SHP77 treated with DMSO at 0.1 percent for 48 hours (cell line): ENCODE measurements at regions not wholly inside any gene's neighbourhood (a gene's known extent, or its start where the extent isn't known, plus 50 kb on each side); places are given as distances from the start of the nearest gene placed in this dataset.
"Not testable (repeated sequence)": the region's sequence is repeated elsewhere in the genome, so short reads cannot be mapped to it uniquely, and the experiment has no call there.

Source experiments
- DNase-seq: peaks from one replicate; lab custom pipeline; 2025; lab: John Stamatoyannopoulos, UW

DNA sequence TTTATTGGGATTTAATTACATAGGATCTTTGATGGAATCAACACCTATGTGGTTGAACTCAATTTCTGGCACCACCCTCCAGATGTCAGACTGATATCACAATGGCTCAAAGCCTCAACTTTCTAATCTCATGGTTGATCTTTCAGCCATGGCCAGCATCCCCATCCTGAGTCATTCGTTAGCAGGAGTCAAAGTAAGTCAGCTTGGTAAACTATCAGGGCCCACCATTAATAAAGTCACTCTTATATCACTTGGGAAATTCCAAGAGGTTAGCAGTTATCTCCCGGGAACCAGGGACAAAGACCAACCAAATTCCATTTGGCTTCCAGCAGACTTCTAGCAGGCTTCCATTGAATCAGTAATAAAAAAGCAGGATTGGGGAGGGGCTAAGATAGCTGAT is 50.7 kb upstream of the TNFSF4 start:
- DNase-seq = no peak

DNA sequence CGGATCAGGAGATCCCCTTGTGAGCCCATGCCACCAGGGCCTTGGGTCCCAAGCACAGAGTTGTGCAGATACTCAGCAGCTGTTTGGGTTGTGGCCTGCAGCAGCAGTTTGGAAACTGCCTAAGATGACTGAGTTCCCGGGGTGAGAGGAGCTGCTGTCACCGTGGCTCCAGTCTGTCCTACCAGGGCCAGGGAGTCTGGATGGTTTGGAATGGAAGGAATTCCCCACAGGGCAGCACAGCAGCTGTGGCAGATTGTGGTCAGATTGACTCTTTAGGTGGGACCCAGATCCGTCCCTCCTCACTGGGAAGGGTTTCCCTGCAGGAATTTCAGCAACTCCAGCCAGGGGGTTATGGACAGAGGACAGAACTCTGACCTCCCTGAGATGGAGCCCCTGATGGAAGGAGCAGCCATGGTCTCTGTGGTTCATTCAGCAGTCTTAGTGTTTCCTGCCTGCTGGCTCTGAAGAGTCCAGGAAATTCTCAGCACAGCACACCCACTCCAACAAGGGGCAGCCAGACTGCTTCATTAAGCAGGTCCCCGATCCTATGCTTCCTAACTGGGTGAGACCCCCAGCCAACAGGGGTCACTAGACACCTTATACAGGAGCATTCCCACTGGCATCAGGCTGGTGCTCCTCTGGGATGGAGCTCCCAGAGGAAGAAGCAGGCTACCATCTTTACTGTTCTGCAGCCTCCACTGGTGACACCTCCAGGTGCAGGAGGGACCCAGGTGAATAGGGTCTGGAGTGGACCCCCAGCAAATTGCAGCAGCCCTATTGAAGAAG is 51.5 kb upstream of the TNFSF4 start:
- no peak for DNase-seq

DNA sequence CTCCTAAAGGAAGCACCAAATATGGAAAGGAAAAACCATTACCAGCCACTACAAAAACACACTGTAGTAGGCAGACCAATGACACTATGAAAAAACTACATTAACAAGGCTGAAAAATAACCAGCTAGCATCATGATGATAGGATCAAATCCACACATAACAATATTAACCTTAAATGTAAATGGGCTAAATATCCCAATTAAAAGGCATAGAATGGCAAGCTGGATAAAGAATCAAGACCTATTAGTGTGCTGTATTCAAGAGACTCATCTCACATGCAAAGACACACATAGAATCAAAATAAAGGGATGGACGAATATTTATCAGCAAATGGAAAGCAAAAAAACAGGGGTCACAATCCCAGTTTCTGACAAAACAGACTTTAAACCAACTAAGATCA is 53.2 kb upstream of the TNFSF4 start:
- not testable (repeated sequence) for DNase-seq

DNA sequence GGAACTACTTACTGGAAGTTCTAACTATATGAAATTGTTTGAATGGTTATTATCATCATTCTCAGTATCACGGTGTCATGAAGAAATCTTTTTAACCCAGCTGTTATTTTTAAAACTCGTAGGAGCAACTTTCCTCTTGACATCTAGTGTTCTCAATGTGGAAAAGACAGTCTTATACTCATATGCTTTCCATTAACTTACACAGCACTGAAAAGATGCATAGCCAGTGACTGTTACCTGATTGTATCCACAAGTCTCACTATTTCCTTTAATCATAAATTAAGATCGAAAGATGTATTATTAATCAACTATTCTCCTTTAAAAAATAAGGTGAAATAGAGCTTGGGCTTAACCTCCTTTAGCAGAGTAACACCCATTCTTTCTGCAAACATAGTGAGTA is 59.7 kb upstream of the TNFSF4 start:
- no peak for DNase-seq

DNA sequence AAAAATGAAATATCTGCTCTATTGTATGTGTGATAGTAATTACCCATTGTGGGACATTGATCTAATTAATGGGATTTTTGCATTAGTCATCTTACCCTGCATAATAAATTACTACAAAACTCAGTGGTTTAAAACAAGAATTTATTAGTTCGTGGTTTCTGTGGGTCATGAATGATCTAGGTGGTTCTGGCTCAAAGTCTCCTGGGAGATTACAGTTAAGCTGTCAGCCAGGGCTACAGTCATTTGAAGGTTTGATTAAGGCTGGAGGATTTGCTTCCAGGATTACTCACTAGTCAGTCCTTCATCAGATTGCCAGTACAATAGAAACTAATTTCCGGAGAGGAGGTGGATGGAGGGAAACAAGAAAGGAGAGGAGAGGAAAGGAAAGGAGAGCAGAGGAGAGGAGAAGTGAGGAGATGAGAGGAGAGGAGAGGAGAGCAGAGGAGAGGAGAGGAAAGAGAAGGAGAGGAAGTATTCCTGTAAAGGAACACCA is 60.4 kb upstream of the TNFSF4 start:
- no peak for DNase-seq

DNA sequence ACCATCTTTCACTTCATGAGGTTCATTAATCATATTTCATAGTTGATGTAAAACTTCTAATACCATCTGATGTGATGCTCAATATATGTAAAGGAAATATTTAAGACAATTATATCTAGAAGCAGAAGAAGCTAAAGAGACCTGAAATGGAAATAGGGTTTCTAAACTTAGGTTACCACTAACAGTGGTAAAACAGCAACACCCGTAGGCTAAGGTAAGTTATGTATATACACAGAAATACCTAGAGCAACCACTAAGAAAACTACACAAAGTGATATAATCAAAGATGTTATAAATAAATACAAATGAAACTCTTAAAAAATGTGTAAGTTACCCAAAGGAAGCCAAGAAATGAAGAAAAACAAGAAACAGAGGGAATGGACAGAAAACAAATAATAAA is 61.1 kb upstream of the TNFSF4 start:
- DNase-seq = no peak

DNA sequence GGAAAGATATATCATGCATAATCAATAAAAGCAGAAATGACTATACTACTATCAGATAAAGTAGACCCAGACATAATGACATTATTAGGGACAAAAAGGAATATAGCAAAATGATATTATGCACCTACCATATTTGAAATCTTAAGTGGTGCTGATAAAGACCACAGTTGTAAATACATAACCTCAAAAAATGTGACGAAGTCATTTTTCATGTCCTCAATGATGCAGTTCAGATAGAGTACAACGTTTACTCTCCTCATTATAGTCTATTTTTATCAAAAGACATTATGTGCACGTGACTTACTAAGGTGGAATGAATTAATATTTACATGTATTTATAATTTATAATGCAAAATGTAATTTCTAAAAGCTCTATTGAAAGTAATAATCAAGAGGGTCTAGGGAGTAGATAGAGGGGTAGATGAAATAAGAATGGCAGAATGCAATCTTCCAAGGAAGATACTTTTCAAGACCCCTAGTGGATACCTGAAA is 61.7 kb upstream of the TNFSF4 start:
- no peak for DNase-seq

DNA sequence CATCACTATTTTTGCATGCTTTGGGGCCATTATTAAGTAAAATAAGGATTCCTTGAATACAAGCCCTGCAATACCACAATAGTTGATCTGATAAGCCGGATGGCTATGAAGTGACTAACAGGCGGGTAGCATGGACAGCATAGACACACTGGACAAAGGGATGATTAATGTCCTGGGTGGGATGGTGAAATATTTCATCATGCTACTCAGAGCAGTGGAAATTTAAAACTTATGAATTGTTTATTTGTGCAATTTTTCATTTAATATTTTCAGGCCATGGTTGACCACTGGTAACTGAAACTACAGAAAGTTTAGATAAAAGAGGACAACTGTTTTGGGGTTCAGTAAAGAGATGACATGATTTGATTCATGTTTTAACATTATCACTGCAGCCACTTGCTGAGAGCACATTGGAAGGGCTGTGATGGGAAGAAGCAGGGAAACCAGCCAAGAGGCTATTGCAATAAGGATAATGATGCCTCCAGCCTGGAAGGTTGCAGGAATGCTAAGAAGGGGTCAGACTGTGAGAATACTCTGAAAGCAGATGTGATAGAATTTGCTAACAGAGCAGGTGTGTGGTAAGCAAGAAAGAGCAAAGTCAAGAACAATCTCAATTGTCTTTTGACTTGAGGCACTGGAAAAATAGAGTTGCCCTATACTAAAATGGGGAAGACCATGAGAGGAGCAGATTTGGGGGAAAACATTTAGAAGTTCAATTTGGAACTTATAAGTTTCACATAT is 62.5 kb upstream of the TNFSF4 start:
- DNase-seq = no peak

DNA sequence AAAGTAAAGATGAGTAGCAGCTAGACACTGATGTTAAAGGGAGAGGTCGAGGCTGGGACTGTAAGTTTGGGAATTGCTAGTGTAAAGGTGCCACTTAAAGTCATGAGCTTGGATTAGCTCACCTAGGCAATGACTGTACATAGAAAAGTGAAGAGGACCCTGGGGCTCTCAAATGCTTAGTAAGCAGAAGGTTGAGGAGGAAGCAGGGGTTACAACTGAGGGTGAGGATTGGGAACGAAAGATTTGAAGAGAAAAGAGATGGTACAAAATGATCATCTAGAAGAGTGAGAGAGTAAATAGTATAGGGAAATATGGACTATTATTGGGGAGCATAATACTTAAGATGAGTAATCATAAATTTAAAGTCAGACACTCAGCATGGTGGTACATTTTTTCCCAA is 63.1 kb upstream of the TNFSF4 start:
- no peak for DNase-seq

DNA sequence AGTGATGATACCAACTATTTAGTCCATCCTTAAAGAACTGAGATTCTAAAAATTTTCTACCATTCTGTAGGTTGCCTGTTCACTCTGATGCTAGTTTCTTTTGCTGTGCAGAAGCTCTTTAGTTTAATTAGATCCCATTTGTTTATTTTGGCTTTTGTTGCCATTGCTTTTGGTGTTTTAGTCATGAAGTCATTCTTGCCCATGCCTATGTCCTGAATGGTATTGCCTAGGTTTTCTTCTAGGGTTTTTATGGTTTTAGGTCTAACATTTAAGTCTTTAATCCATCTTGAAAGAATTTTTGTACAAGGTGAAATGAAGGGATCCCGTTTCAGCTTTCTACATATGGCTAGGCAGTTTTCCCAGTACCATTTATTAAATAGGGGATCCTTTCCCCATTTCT is 63.9 kb upstream of the TNFSF4 start:
- DNase-seq = not testable (repeated sequence)

DNA sequence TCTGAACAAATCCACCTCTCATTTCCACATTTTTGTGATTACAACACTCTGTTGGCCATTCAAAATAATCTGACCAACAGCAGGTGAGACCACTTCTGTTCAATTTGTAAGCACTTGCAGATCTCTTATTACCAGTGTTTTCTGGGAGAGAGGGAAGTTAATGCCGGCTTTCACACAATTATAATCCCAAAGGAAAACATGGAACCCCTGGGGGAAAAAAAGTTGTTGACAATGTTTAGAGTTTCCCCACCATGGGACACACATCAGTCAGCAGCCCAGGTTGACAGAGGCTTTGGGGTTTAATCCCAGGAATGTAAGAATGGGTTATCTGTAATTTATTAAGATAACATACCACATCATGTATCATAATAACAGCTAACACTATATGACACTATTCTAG is 68.4 kb upstream of the TNFSF4 start:
- no peak for DNase-seq

DNA sequence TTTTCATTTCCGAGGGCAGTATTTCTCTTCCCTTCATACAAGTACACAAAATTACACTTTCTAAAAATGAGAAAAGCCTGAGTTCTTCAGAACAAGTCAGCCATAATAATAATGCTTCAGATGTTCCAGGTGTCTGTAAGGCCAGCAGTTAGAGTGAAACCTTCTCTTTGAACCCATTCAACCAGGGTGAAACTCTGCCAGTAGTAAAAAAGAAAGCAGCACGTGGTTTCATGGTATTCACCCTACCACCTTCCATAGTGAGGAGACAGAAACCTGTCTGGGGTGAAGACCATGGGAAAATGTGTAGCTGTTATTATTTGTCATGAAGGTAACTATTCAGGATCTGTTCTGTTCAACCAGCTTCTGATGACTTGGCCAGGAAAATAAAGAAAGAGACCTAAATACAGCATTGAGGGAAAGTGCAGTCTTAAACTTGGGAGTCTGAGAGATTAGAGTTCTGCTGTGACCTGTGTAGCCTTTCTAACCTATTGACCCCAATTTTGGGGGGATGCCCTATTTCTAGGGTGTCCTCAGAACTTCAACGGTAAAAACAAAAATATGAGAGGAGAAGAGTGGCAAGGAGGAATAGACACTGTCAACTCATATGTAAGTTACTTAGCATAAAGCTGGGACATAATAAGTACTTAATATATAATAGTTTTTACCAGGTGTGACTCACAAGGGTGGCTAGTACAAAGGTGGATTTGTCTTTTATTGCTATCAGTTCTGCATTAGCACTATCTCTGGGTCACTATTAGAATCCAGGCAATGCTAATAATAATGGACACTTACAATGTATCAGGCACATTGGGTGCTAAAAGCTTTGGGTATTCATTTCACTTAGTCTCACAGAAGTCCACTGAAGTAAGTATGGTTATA is 70.0 kb upstream of the TNFSF4 start:
- no peak for DNase-seq

DNA sequence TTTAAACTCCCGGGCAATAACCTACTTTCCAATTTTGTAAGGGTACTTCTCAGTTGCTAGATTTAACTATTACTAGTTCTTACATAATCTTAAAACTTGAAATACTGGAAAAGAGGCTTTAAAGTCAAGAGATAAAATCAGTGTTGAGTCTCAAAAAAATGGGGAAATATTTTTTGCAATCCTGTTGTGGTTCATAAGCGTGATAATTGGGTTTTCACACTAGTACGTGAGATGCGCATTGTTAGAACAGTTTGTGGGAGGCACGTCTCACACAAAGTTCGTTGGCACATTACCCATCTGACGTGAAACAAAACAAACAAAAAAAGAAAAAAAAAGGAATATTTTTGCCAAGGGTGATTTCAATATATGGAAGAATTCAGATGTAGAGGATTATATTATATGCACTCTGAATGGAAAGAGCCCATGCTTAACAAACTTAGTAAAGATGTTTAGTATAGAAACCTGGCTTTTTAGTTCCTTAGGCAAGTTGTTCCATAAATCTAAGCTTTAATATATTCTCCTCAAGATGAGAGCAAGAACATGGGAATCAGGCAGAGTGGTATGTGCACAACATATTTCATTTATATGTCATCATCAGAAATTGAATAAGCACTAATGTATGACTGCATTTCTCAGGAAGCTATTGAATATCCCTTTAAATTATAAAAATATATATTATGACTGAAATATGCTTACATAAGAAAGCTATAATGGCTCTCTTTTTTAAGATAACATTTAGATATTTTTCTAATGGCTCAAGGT is 73.9 kb upstream of the TNFSF4 start:
- DNase-seq = no peak

DNA sequence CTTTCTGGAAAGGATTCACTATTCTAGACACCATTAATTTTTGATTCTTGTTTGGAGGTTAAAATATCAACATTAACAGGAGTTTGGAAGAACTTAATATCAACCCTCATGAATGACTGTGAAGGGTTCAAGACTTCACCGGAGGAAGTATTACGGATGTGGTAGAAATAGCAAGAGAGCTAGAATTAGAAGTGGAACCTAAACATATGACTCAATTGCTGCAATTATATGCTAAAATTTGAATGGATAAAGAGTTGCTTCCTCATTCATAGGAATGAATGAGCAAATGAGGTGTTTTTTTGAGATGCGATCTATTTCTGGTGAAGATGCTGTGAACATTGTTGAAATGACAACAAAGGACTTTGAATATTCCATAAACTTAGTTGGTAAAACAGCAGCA is 77.9 kb upstream of the TNFSF4 start:
- DNase-seq = no peak

DNA sequence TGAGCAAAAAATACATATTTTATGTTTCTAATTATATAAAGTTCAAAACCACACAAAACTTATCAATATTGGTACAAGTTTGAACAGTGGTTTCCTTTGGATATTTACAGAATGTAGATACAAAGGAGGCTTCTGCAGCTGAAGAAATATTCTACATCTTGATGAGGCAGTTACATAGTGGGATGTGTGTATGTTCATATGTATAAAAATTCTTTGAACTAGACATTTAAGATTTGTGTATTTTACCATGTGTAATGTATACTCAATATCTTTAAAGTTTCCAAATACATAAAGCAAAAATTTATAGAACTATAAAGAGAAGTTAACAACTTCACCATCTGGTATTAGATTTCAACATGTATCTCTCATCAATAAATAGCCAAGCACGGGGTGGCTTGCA is 80.7 kb upstream of the TNFSF4 start:
- DNase-seq = no peak

DNA sequence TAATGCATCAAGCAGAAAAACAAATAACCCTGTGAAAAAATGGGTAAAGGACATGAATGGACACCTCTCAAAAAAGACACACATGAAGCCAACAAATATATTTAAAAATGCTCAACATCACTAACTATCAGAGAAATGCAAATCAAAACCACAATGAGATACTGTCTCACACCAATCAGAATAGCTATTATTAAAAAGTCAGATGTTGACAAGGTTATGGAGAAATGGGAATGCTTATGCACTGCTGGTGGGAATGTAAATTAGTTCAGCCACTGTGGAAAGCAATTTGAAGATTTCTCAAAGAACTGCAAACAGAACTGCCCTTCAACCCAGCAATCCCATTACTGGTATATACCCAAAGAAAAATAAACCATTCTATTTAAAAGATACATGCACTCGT is 86.6 kb upstream of the TNFSF4 start:
- no peak for DNase-seq

DNA sequence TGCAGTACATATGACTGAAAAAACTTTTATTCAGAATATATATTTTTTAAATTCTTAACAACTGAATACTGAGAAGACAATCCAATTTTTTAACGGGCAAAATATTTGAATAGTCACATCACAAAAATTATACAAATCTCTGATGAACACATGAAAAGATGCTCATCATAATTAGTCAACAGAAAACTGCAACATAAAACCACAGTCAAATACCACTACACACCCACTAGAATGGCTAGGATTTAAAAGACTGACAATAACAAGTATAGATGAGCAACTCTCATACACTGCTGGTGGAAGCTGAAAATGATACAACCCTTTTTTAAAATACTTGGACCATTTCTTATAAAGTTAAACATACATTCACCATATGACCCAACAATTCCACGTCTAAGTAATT is 87.7 kb upstream of the TNFSF4 start:
- no peak for DNase-seq

DNA sequence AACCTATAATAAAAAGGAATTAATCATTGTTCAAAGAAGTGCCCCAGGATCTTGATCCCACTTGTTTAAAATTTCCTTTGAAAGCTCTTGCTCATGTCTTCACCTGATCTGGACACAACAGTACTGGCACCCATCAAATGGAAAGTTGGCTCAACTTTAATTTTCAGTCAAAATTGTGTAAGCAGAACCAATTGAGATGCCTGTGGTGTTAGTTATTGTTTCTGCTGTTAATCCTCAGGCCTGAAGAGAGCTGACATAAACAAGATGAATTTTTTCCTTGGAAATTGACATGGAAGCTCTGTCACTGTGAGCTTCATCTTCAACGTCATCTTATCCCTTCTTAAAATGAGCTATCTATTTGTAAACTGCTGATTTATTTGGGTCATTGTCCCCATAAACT is 88.3 kb upstream of the TNFSF4 start:
- DNase-seq = no peak

DNA sequence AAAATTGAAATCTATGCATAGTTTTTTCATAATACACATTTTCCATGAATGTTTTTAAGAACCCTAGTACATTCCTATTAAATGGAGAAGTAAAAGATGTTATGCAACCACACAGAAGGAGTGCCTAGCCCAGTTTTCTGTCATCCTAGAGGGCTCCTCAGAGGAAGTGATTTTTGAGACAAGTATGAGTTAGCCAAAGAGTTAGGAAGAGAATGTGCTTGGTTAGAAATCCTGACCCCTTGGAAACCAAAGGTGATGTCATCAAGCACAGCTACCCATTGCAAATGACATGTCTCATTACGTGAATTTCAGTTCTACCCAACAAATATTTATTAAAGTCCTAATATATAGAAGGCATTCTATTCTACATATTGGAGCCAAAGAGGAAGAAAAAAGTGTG is 88.9 kb upstream of the TNFSF4 start:
- no peak for DNase-seq

DNA sequence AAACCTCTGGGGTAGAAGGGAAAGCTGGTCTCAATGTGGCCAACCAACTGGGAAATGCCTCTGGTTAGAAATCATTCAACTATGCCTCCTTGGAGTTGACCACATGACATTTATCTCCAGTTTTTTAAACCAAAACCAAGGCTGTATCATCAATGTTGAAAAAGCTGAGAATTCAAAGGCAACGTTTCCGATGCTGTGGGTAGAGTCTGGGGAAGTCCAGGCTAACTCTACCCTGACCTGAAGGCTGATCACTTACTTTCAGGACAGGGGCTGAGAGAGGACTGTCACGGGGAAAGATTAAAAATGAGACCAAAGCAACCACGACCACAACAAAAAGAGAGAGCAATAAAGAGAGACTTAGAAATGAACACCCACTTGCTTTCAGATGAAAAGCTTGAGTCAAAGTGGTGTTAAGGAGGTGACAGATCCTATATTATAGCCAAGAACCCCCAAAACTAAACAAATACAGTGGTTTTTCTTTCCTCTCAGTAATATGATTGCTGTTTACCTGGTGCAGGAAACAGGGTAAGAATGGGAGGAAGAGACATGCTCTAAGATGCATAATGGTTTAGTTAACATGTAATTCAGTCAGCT is 90.8 kb upstream of the TNFSF4 start:
- DNase-seq = no peak
